H7 (cell line): ENCODE measurements at regions not wholly inside any gene's neighbourhood (a gene's known extent, or its start where the extent isn't known, plus 50 kb on each side); places are given as distances from the start of the nearest gene placed in this dataset.

Experiments
- DNase-seq: peaks from one replicate; pipeline ENCODE4 v3.0.0; 2012
- H3K27me3 ChIP-seq: 2 replicates; pipeline ENCODE4 v1.6.0; 2011; ENCODE audit warnings: mild to moderate bottlenecking, low read length; ENCODE audit not compliant: control insufficient read depth, insufficient read depth
- H3K36me3 ChIP-seq: replicated peaks from 2 replicates; pipeline ENCODE4 v1.5.1; 2011; ENCODE audit warnings: low read length; ENCODE audit not compliant: control insufficient read depth, insufficient read depth
- H3K4me3 ChIP-seq: 2 replicates; pipeline ENCODE4 v1.5.1; 2011; ENCODE audit warnings: low read depth, mild to moderate bottlenecking, control low read depth, low read length, moderate library complexity; ENCODE audit not compliant: insufficient read depth

- Histone ChIP-seq H3K4me3 (no peak overlapping the region), H3K36me3 (no peaks in the 10 kb centered on the region), H3K27me3 (no peaks in the 10 kb centered on the region)
- no peak for DNase-seq
These were observed 97.2 kb downstream of the LHX9 start for GRCh38 chr1:198014355-198014754.

- DNase-seq, result no peak
- Histone ChIP-seq H3K4me3 (no peak overlapping the region), H3K27me3 (no peaks in the 10 kb centered on the region), H3K36me3 (no peaks in the 10 kb centered on the region)
These were observed 98.1 kb downstream of the LHX9 start for GRCh38 chr1:198015309-198015708.

- Histone ChIP-seq H3K4me3 (no peak overlapping the region), H3K27me3 (no peaks in the 10 kb centered on the region), H3K36me3 (no peaks in the 10 kb centered on the region)
- no peak for DNase-seq
These were observed 101.4 kb downstream of the LHX9 start for GRCh38 chr1:198018529-198018928.

GRCh38 chr1:198019126-198019525 is 102.0 kb downstream of the LHX9 start:
- no peak for DNase-seq
- H3K36me3 ChIP-seq, result no peaks in the 10 kb centered on the region
- H3K27me3 ChIP-seq, result no peaks in the 10 kb centered on the region
- no peak overlapping the region for H3K4me3 ChIP-seq

- H3K4me3 ChIP-seq, result no peak overlapping the region
- H3K27me3 ChIP-seq, result no peaks in the 10 kb centered on the region
- DNase-seq, result no peak
- no peaks in the 10 kb centered on the region for H3K36me3 ChIP-seq
These were observed 107.2 kb downstream of the LHX9 start for GRCh38 chr1:198024336-198024735.

GRCh38 chr1:198024782-198025181 is 107.6 kb downstream of the LHX9 start:
- H3K27me3 ChIP-seq, result no peaks in the 10 kb centered on the region
- no peak overlapping the region for H3K4me3 ChIP-seq
- DNase-seq, result peak; percentile 4
- no peaks in the 10 kb centered on the region for H3K36me3 ChIP-seq

DNA sequence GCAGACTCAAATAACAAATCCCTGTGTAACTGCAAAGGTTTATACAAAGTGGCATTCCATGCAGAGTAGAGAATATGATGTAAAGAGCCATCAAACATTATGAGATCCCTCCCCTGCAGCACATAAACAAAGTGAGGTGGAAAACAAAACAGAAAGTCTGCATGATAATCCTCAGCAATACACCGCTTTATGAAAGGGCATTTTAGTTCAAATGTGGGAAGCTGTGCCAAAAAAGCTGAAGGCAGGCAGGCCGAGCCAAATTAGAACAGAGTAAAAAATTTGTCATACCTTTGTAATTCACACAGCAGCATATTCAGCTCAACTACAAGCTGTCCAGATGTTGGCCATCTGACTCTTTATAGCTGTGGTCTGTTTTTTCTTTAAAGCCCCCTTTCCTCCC is 113.5 kb downstream of the LHX9 start:
- no peak for DNase-seq
- H3K36me3 ChIP-seq, result no peaks in the 10 kb centered on the region

GRCh38 chr1:198031086-198031485 is 113.9 kb downstream of the LHX9 start:
- Histone ChIP-seq H3K27me3 (no peaks in the 10 kb centered on the region), H3K4me3 (no peak overlapping the region), H3K36me3 (no peaks in the 10 kb centered on the region)
- DNase-seq, result no peak

More for the DNA sequence above, 113.5 kb downstream of the LHX9 start:
- no peaks in the 10 kb centered on the region for H3K27me3 ChIP-seq
- H3K4me3 ChIP-seq, result no peak overlapping the region

DNA sequence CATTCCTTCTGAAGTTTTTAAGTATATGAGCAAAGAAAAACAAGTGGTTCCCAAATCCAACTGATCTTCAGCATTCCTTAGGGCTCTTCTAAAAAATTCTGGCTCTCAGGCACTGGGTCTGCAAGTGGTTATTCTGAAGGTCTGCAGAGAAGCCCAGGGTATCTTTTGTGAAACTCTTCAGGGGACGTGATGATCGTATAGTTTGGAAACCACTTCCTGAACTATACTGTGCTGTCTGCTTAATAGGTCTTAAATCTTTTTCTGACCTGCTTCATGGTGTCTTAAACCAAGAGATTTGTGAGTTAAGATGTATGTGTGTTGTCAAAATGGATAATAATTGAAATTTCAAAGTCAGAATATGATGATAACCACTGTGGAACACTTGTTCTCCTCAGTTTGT is 115.5 kb downstream of the LHX9 start:
- DNase-seq, result no peak
- Histone ChIP-seq H3K4me3 (no peak overlapping the region), H3K36me3 (no peaks in the 10 kb centered on the region), H3K27me3 (no peaks in the 10 kb centered on the region)

GRCh38 chr1:198040880-198041279 is 115.9 kb upstream of the NEK7 start:
- no peak for DNase-seq
- H3K4me3 ChIP-seq, result no peak overlapping the region
- H3K36me3 ChIP-seq, result no peaks in the 10 kb centered on the region
- H3K27me3 ChIP-seq, result no peaks in the 10 kb centered on the region

DNA sequence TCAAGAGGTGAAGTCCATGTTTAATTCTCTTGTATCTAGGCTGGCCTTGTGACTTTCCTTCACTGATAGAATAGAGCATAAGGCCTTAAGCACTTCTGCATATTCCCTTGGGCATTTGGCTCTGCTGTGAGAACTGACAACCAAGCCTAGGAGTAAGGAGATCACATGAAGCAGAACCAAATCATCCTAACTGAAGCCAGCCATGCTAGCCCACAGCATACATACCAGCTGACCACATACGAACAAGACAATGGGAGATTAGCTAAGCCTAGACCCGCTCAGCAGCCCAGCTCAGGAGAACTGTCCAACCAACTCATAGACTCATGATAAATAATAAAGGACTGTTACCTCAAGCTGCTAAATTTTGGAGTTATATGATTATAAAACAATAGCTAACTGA is 114.6 kb upstream of the NEK7 start:
- no peak for DNase-seq
- Histone ChIP-seq H3K36me3 (no peaks in the 10 kb centered on the region), H3K27me3 (no peaks in the 10 kb centered on the region), H3K4me3 (no peak overlapping the region)

DNA sequence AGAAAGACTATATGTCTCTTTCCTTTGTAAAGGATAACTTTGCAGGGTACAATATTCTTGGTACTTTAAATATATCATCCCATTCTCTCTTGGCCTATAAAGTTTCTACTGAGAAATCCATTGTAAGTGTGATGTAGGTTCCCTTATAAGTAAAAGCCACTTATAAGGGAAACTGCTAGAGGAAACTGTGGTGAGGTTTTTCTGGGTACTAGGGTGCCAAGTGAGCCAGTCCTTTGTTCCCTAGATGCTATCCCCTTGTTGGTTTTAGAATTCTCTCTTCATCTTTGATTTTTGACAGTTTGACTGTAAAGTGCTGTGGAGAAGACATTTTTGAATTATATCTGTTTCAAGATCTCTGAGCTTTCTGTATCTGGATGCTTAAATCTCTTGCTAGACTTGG is 108.9 kb upstream of the NEK7 start:
- Histone ChIP-seq H3K4me3 (no peak overlapping the region), H3K27me3 (no peaks in the 10 kb centered on the region), H3K36me3 (no peaks in the 10 kb centered on the region)
- no peak for DNase-seq

DNA sequence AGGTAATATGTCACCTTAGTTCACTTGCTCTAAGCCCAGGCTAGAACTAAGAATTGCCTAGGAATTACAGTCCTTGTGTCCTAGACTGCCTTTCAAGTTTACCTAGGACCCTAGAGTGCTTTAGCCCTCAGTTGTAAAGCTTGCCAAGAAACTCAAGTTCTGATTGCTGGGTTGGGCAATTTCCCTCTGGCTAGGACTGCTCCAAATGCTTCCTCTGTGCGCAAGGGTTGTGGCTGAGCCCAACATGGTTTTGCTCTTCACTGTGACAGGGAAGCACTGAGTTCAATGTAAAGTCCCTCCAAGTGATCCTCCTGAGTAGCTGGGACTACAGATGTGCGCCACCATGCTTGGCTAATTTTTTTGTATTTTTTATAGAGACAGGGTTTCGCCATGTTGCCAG is 102.3 kb upstream of the NEK7 start:
- DNase-seq, result no peak
- Histone ChIP-seq H3K4me3 (no peak overlapping the region), H3K36me3 (no peaks in the 10 kb centered on the region), H3K27me3 (no peaks in the 10 kb centered on the region)

DNA sequence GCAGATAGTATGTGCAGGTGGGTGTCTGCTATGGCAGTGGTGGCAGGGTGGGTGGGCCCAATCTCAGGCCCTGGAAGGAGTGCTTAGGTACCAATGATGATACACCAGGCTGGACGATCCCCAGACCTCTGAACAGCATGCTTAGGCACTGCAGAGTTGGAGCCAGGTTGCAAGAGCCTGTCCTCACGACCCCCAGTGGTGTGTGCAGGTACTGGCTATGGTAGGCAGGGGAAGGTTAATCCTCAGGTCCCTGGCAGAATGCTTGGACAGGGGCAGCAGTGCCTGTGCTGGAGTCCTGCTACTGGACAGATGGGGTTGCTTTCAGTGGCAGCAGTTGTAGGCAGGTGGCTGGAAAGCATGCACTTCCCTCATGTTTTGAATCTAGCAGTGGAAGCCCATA is 100.5 kb upstream of the NEK7 start:
- no peaks in the 10 kb centered on the region for H3K27me3 ChIP-seq
- no peaks in the 10 kb centered on the region for H3K36me3 ChIP-seq
- no peak overlapping the region for H3K4me3 ChIP-seq
- peak; percentile 9 for DNase-seq

- H3K27me3 ChIP-seq, result no peaks in the 10 kb centered on the region
- no peak overlapping the region for H3K4me3 ChIP-seq
- H3K36me3 ChIP-seq, result no peaks in the 10 kb centered on the region
- DNase-seq, result no peak
These were observed 92.6 kb upstream of the NEK7 start for GRCh38 chr1:198064181-198064580.

DNA sequence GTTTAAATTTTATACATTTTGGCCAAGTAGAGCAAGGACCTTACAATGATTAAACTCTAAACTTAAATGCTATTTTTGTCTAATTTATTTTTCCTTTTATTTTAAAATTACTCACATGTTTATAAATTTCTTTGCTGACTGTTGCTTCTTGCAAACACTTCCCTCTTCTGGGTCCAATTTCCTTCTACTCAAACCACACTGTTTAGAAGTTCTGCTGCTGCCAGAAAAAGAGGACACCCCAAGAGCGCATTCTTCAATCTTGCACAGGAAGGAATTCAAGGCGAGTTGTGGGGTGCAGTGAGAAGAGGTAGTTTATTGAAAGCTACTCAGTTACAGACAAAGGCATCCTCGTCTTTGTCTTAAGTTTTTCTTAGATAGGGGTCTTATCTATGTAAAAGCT is 88.5 kb upstream of the NEK7 start:
- no peak overlapping the region for H3K4me3 ChIP-seq
- no peak for DNase-seq
- H3K36me3 ChIP-seq, result no peaks in the 10 kb centered on the region
- no peaks in the 10 kb centered on the region for H3K27me3 ChIP-seq
